C4-2B (cell line): ENCODE measurements at regions not wholly inside any gene's neighbourhood (a gene's known extent, or its start where the extent isn't known, plus 50 kb on each side); places are given as distances from the start of the nearest gene placed in this dataset.

Experiments
- H3K27ac ChIP-seq: fragments of 450-650 bp; 2 replicates; pipeline ENCODE4 v1.5.1; 2017
- CTCF ChIP-seq: fragments of 450-650 bp; conservative IDR thresholded peaks from 2 replicates; pipeline ENCODE4 v1.5.1; 2017; ENCODE audit warnings: mild to moderate bottlenecking
- ZFX ChIP-seq: fragments of 450-650 bp; IDR thresholded peaks from 2 replicates; pipeline ENCODE4 v1.6.1; 2017

GRCh38 chr5:18959535-18959934, 1028.5 kb downstream of the CDH18 start:
- TF ChIP-seq ZFX, result no peak
- no peak for TF ChIP-seq CTCF
- H3K27ac ChIP-seq, result no peak overlapping the region

GRCh38 chr5:18961234-18961633, 1026.8 kb downstream of the CDH18 start:
- TF ChIP-seq CTCF, result no peak
- no peak for TF ChIP-seq ZFX
- H3K27ac ChIP-seq, result no peak overlapping the region

GRCh38 chr5:18965893-18966292, 1022.1 kb downstream of the CDH18 start:
- H3K27ac ChIP-seq, result no peak overlapping the region
- no peak for TF ChIP-seq CTCF
- no peak for TF ChIP-seq ZFX

- H3K27ac ChIP-seq, result no peak overlapping the region
- TF ChIP-seq ZFX, result no peak
- TF ChIP-seq CTCF, result no peak
Measured at GRCh38 chr5:18967637-18968036, 1020.4 kb downstream of the CDH18 start.

- TF ChIP-seq CTCF (no peak), ZFX (no peak)
- no peak overlapping the region for H3K27ac ChIP-seq
Measured at GRCh38 chr5:18968966-18969365, 1019.0 kb downstream of the CDH18 start.

- no peak overlapping the region for H3K27ac ChIP-seq
- TF ChIP-seq ZFX, result no peak
- TF ChIP-seq CTCF, result no peak
Measured at GRCh38 chr5:18970000-18970399, 1018.0 kb downstream of the CDH18 start.

- TF ChIP-seq CTCF (no peak), ZFX (no peak)
- H3K27ac ChIP-seq, result no peak overlapping the region
Measured at GRCh38 chr5:18972177-18972576, 1015.8 kb downstream of the CDH18 start.
